SK-N-SH treated with all-trans-retinoic acid at 6 μM for 48 hours (cell line): ENCODE measurements at regions not wholly inside any gene's neighbourhood (a gene's known extent, or its start where the extent isn't known, plus 50 kb on each side); places are given as distances from the start of the nearest gene placed in this dataset.

ENCODE experiments used
- ATAC-seq: fragments of 200-7000 bp; cut with Tn5 transposase; 3 replicates; pipeline ENCODE4 v1.9.1; 2020; ENCODE audit warnings: mild to moderate bottlenecking, moderate library complexity
- ARNTL ChIP-seq: fragments of 450-650 bp; formaldehyde crosslinking; IDR thresholded peaks from 2 replicates; pipeline ENCODE4 v1.5.0; 2020; ENCODE audit warnings: low read depth, mild to moderate bottlenecking, moderate library complexity, borderline replicate concordance
- BACH2 ChIP-seq: fragments of 250-450 bp; sonication (Bioruptor Pico); IDR thresholded peaks from 2 replicates; pipeline ENCODE4 v1.9.0; 2021; ENCODE audit warnings: mild to moderate bottlenecking, borderline replicate concordance
- CREB5 ChIP-seq: fragments of 250-450 bp; sonication (Bioruptor Pico); IDR thresholded peaks from 2 replicates; pipeline ENCODE4 v1.5.1; 2020; ENCODE audit warnings: low read depth, mild to moderate bottlenecking, moderate library complexity
- CSDC2 ChIP-seq: fragments of 250-450 bp; sonication (Bioruptor Pico); IDR thresholded peaks from 2 replicates; pipeline ENCODE4 v1.5.0; 2020; ENCODE audit warnings: mild to moderate bottlenecking, moderate library complexity
- CSRNP3 ChIP-seq: fragments of 250-450 bp; sonication (Bioruptor Pico); IDR thresholded peaks from 2 replicates; pipeline ENCODE4 v1.5.1; 2021; ENCODE audit warnings: mild to moderate bottlenecking, moderate library complexity
- GLIS3 ChIP-seq: fragments of 250-450 bp; sonication (Bioruptor Pico); IDR thresholded peaks from 2 replicates; pipeline ENCODE4 v1.5.0; 2020; ENCODE audit warnings: mild to moderate bottlenecking, moderate library complexity
- ISL1 ChIP-seq: fragments of 250-450 bp; sonication (Bioruptor Pico); IDR thresholded peaks from 2 replicates; pipeline ENCODE4 v2.1.2; 2022; ENCODE audit warnings: mild to moderate bottlenecking, moderate library complexity
- OSR1 ChIP-seq: fragments of 250-450 bp; sonication (Bioruptor Pico); IDR thresholded peaks from 2 replicates; pipeline ENCODE4 v1.8.0; 2022; ENCODE audit warnings: moderate library complexity, mild to moderate bottlenecking, inconsistent platforms
- PATZ1 ChIP-seq: fragments of 250-450 bp; sonication (Bioruptor Pico); IDR thresholded peaks from 2 replicates; pipeline ENCODE4 v1.8.0; 2020; ENCODE audit warnings: mild to moderate bottlenecking, moderate library complexity, borderline replicate concordance
- POU6F1 ChIP-seq: fragments of 250-450 bp; sonication (Bioruptor Pico); IDR thresholded peaks from 2 replicates; pipeline ENCODE4 v1.8.0; 2021; ENCODE audit warnings: low read depth, mild to moderate bottlenecking, moderate library complexity, borderline replicate concordance
- PPARA ChIP-seq: fragments of 250-450 bp; sonication (Bioruptor Pico); IDR thresholded peaks from 2 replicates; pipeline ENCODE4 v1.5.0; 2020; ENCODE audit warnings: mild to moderate bottlenecking, borderline replicate concordance
- RARB ChIP-seq: fragments of 250-450 bp; sonication (Bioruptor Pico); IDR thresholded peaks from 2 replicates; pipeline ENCODE4 v1.8.0; 2021; ENCODE audit warnings: mild to moderate bottlenecking, moderate library complexity
- SNAI2 ChIP-seq: fragments of 250-450 bp; sonication (Bioruptor Pico); IDR thresholded peaks from 2 replicates; pipeline ENCODE4 v1.5.0; 2020; ENCODE audit warnings: mild to moderate bottlenecking, moderate library complexity
- TCF4 ChIP-seq: fragments of 250-450 bp; sonication (Bioruptor Pico); IDR thresholded peaks from 2 replicates; pipeline ENCODE4 v1.8.0; 2021; ENCODE audit warnings: mild to moderate bottlenecking, moderate library complexity, borderline replicate concordance
- TOX ChIP-seq: fragments of 250-450 bp; sonication (Bioruptor Pico); IDR thresholded peaks from 2 replicates; pipeline ENCODE4 v1.8.0; 2021; ENCODE audit warnings: mild to moderate bottlenecking, moderate library complexity, borderline replicate concordance
- TSHZ2 ChIP-seq: fragments of 250-450 bp; sonication (Bioruptor Pico); IDR thresholded peaks from 2 replicates; pipeline ENCODE4 v1.5.0; 2020; ENCODE audit warnings: mild to moderate bottlenecking, moderate library complexity
- ZC3H10 ChIP-seq: fragments of 250-450 bp; sonication (Bioruptor Pico); IDR thresholded peaks from 2 replicates; pipeline ENCODE4 v1.5.1; 2021; ENCODE audit warnings: mild to moderate bottlenecking, moderate library complexity
- ZFP3 ChIP-seq: fragments of 250-450 bp; sonication (Bioruptor Pico); IDR thresholded peaks from 2 replicates; pipeline ENCODE4 v1.5.0; 2020; ENCODE audit warnings: mild to moderate bottlenecking, moderate library complexity
- ZFP30 ChIP-seq: fragments of 450-650 bp; formaldehyde crosslinking; IDR thresholded peaks from 2 replicates; pipeline ENCODE4 v1.5.0; 2022; ENCODE audit warnings: mild to moderate bottlenecking, moderate library complexity
- ZNF565 ChIP-seq: fragments of 450-650 bp; formaldehyde crosslinking; conservative IDR thresholded peaks from 2 replicates; pipeline ENCODE4 v1.5.0; 2020; ENCODE audit warnings: low read depth, mild to moderate bottlenecking, moderate library complexity
- ZNF70 ChIP-seq: fragments of 450-650 bp; formaldehyde crosslinking; IDR thresholded peaks from 2 replicates; pipeline ENCODE4 v1.5.0; 2020; ENCODE audit warnings: mild to moderate bottlenecking, moderate library complexity
- ZNF8 ChIP-seq: fragments of 450-650 bp; formaldehyde crosslinking; IDR thresholded peaks from 2 replicates; pipeline ENCODE4 v1.5.0; 2020; ENCODE audit warnings: mild to moderate bottlenecking, moderate library complexity

GRCh38 chr3:64441861-64442260 lies 216.6 kb upstream of the PRICKLE2 start:
- no peak for TF ChIP-seq CSDC2 (CRISPR knock-in tag)
- no peak for TF ChIP-seq OSR1 (CRISPR knock-in tag)
- TF ChIP-seq ARNTL (CRISPR knock-in tag): no peak
- TF ChIP-seq ZFP3 (CRISPR knock-in tag): no peak
- TF ChIP-seq PATZ1 (CRISPR knock-in tag): no peak
- ATAC-seq: no peak

GRCh38 chr3:64440498-64440897 lies 215.2 kb upstream of the PRICKLE2 start:
- TF ChIP-seq OSR1 (CRISPR knock-in tag) (no peak), BACH2 (CRISPR knock-in tag) (no peak), ZFP30 (CRISPR knock-in tag) (no peak), ZNF565 (CRISPR knock-in tag) (no peak), GLIS3 (CRISPR knock-in tag) (no peak), RARB (CRISPR knock-in tag) (no peak), TSHZ2 (CRISPR knock-in tag) (no peak), CSRNP3 (no peak), TOX (no peak), PATZ1 (CRISPR knock-in tag) (no peak), TCF4 (CRISPR knock-in tag) (no peak), ZC3H10 (CRISPR knock-in tag) (no peak), ZFP3 (CRISPR knock-in tag) (no peak), ISL1 (CRISPR knock-in tag) (no peak), ZNF8 (CRISPR knock-in tag) (no peak)
- ATAC-seq: peak; percentile 17; the same call in 2 of the 3 replicates

GRCh38 chr3:64438812-64439211 lies 213.5 kb upstream of the PRICKLE2 start:
- no peak for ATAC-seq
- TF ChIP-seq CREB5 (CRISPR knock-in tag) (no peak), ZNF70 (CRISPR knock-in tag) (no peak), ZC3H10 (CRISPR knock-in tag) (no peak), ZNF565 (CRISPR knock-in tag) (no peak), POU6F1 (CRISPR knock-in tag) (no peak), PATZ1 (CRISPR knock-in tag) (no peak), CSDC2 (CRISPR knock-in tag) (no peak), PPARA (no peak), OSR1 (CRISPR knock-in tag) (no peak), ZFP3 (CRISPR knock-in tag) (no peak), SNAI2 (CRISPR knock-in tag) (no peak), RARB (CRISPR knock-in tag) (no peak), BACH2 (CRISPR knock-in tag) (no peak), ZNF8 (CRISPR knock-in tag) (no peak), ZFP30 (CRISPR knock-in tag) (no peak), GLIS3 (CRISPR knock-in tag) (no peak), TCF4 (CRISPR knock-in tag) (no peak), TOX (no peak), ARNTL (CRISPR knock-in tag) (no peak)
